IMR-90 (cell line): ENCODE measurements at regions not wholly inside any gene's neighbourhood (a gene's known extent, or its start where the extent isn't known, plus 50 kb on each side); places are given as distances from the start of the nearest gene placed in this dataset.

Source experiments
- ATAC-seq: fragments of 200-7000 bp; cut with Tn5 transposase; 2 replicates; pipeline ENCODE4 v1.9.1; 2020; ENCODE audit warnings: low read depth, mild to moderate bottlenecking, moderate library complexity
- BruUV-seq: library from RNA; stranded (reverse); fragments of 400-500 nt; replicated peaks from 2 replicates; lab custom pipeline; 2021; lab: Mats Ljungman, UMichigan
- CTCF ChIA-PET: fragments of 300-600 bp; formaldehyde crosslinking; extraction: SDS; loops from one replicate; lab custom pipeline; 2021; ENCODE audit warnings: antibody characterized with exemption; lab: Yijun Ruan, JAX
- POLR2A ChIA-PET: fragments of 300-600 bp; sonication (Branson Sonifier 250); formaldehyde crosslinking; loops from one replicate; lab custom pipeline; 2022; ENCODE audit warnings: antibody characterized with exemption; ENCODE audit not compliant: unreplicated experiment; lab: Charles Lee
- DNase-seq: peaks from one replicate; pipeline ENCODE4 v3.0.0; 2013
- H2AFZ ChIP-seq: replicated peaks from 2 replicates; pipeline ENCODE3; 2013; ENCODE audit warnings: low read length, mild to moderate bottlenecking; ENCODE audit not compliant: poor library complexity
- H2AK5ac ChIP-seq: 2 replicates; pipeline ENCODE4 v1.6.1; 2013; ENCODE audit warnings: low read depth, low read length, inconsistent platforms
- H2AK9ac ChIP-seq: replicated peaks from 2 replicates; pipeline ENCODE3; 2013; ENCODE audit warnings: mild to moderate bottlenecking, low read depth, low read length, moderate library complexity; ENCODE audit not compliant: poor library complexity
- H2BK120ac ChIP-seq: 2 replicates; pipeline ENCODE4 v1.6.1; 2013; ENCODE audit warnings: low read depth, low read length, inconsistent platforms
- H2BK15ac ChIP-seq: 3 replicates; pipeline ENCODE4 v1.6.1; 2013; ENCODE audit warnings: low read depth, low read length, inconsistent platforms
- H2BK20ac ChIP-seq: 2 replicates; pipeline ENCODE4 v1.6.1; 2013; ENCODE audit warnings: low read depth, mild to moderate bottlenecking, inconsistent platforms, low read length, moderate library complexity
- H2BK5ac ChIP-seq: 2 replicates; pipeline ENCODE4 v1.6.1; 2013; ENCODE audit warnings: mild to moderate bottlenecking, low read depth, low read length, inconsistent platforms; ENCODE audit not compliant: poor library complexity, severe bottlenecking
- H3K14ac ChIP-seq: replicated peaks from 2 replicates; pipeline ENCODE4 v1.6.1; 2013; ENCODE audit warnings: low read depth, low read length, inconsistent platforms
- H3K18ac ChIP-seq: 2 replicates; pipeline ENCODE4 v1.6.1; 2013; ENCODE audit warnings: low read depth, low read length, control low read depth
- H3K23ac ChIP-seq: 2 replicates; pipeline ENCODE4 v1.6.1; 2013; ENCODE audit warnings: low read depth, low read length, inconsistent platforms
- H3K27ac ChIP-seq: 2 replicates; pipeline ENCODE4 v1.5.1; 2013; ENCODE audit warnings: mild to moderate bottlenecking, control low read depth, low read length; ENCODE audit not compliant: insufficient read depth
- H3K27me3 ChIP-seq: 2 replicates; pipeline ENCODE4 v1.6.1; 2013; ENCODE audit warnings: low read length; ENCODE audit not compliant: control insufficient read depth, insufficient read depth
- H3K36me3 ChIP-seq: 2 replicates; pipeline ENCODE4 v1.6.1; 2013; ENCODE audit warnings: low read length, mixed read lengths; ENCODE audit not compliant: control insufficient read depth, insufficient read depth
- H3K4ac ChIP-seq: 2 replicates; pipeline ENCODE4 v1.6.1; 2013; ENCODE audit warnings: low read depth, low read length, inconsistent platforms
- H3K4me1 ChIP-seq: 2 replicates; pipeline ENCODE4 v1.6.1; 2013; ENCODE audit warnings: low read length, mixed read lengths; ENCODE audit not compliant: control insufficient read depth, insufficient read depth
- H3K4me2 ChIP-seq: 2 replicates; pipeline ENCODE4 v1.6.1; 2013; ENCODE audit warnings: low read depth, mild to moderate bottlenecking, control low read depth, low read length, moderate library complexity
- H3K4me3 ChIP-seq: 2 replicates; pipeline ENCODE4 v1.5.1; 2013; ENCODE audit warnings: low read depth, mild to moderate bottlenecking, control low read depth, low read length, moderate library complexity; ENCODE audit not compliant: insufficient read depth
- H3K56ac ChIP-seq: 2 replicates; pipeline ENCODE4 v1.6.1; 2013; ENCODE audit warnings: low read length, inconsistent platforms; ENCODE audit not compliant: insufficient read depth; ENCODE audit errors: extremely low read depth
- H3K79me1 ChIP-seq, 2 experiments: 2 replicates each; pipeline ENCODE4 v1.6.1; 2013; ENCODE audit warnings: low read length in 2 of 2, inconsistent platforms in 1 of 2, low read depth in 1 of 2
- H3K9ac ChIP-seq: 2 replicates; pipeline ENCODE4 v1.6.1; 2013; ENCODE audit warnings: low read depth, low read length, control low read depth
- H3K9me1 ChIP-seq: 2 replicates; pipeline ENCODE4 v1.6.1; 2013; ENCODE audit warnings: low read length, inconsistent platforms; ENCODE audit not compliant: insufficient read depth
- H3K9me3 ChIP-seq: 2 replicates; pipeline ENCODE4 v1.6.1; 2013; ENCODE audit warnings: low read length; ENCODE audit not compliant: control insufficient read depth, insufficient read depth
- H4K20me1 ChIP-seq: 2 replicates; pipeline ENCODE4 v1.6.1; 2013; ENCODE audit warnings: low read length, inconsistent platforms; ENCODE audit not compliant: insufficient read depth
- H4K5ac ChIP-seq: 2 replicates; pipeline ENCODE4 v1.6.1; 2013; ENCODE audit warnings: mild to moderate bottlenecking, low read depth, low read length, control low read depth
- H4K8ac ChIP-seq, 2 experiments: 2 replicates each; pipeline ENCODE4 v1.6.1; 2013; ENCODE audit warnings: low read depth in 2 of 2, low read length in 2 of 2, control low read depth in 1 of 2, inconsistent platforms in 1 of 2
- H4K91ac ChIP-seq: 2 replicates; pipeline ENCODE4 v1.6.1; 2013; ENCODE audit warnings: low read depth, low read length, inconsistent platforms; ENCODE audit not compliant: insufficient read depth
- BHLHE40 ChIP-seq: fragments of 150-350 bp; IDR thresholded peaks from 2 replicates; pipeline ENCODE4 v1.6.1; 2016; ENCODE audit warnings: mild to moderate bottlenecking, low read depth, low read length
- CHD1 ChIP-seq: IDR thresholded peaks from 2 replicates; pipeline ENCODE4 v1.6.1; 2012; ENCODE audit warnings: low read depth, low read length, improper control_type of control experiment
- CTCF ChIP-seq: conservative IDR thresholded peaks from 2 replicates; pipeline ENCODE4 v1.5.1; 2012; ENCODE audit warnings: mild to moderate bottlenecking, low read depth, low read length, improper control_type of control experiment
- MAFK ChIP-seq: IDR thresholded peaks from 2 replicates; pipeline ENCODE4 v1.6.1; 2012; ENCODE audit warnings: low read depth, low read length, improper control_type of control experiment
- MXI1 ChIP-seq: IDR thresholded peaks from 2 replicates; pipeline ENCODE4 v1.6.1; 2012; ENCODE audit warnings: low read depth, mild to moderate bottlenecking, low read length, moderate library complexity, borderline replicate concordance
- POLR2A ChIP-seq: IDR thresholded peaks from 2 replicates; pipeline ENCODE4 v1.6.1; 2012; ENCODE audit warnings: mild to moderate bottlenecking, low read depth, low read length
- RAD21 ChIP-seq: IDR thresholded peaks from 2 replicates; pipeline ENCODE4 v1.6.1; 2012; ENCODE audit warnings: low read length, improper control_type of control experiment
- SMC3 ChIP-seq: fragments of 150-350 bp; IDR thresholded peaks from 2 replicates; pipeline ENCODE4 v1.6.1; 2016; ENCODE audit warnings: low read depth, mild to moderate bottlenecking, antibody characterized with exemption, low read length, moderate library complexity
- WGBS, 2 experiments: methylation state at CpG; one replicate each; pipeline versions ENCODE4 v1.1.5 to v1.1.7; 2013; ENCODE audit warnings: missing lambda C conversion rate in 2 of 2; ENCODE audit not compliant: insufficient read length in 1 of 2; ENCODE audit errors: extremely low coverage in 2 of 2; 5-methylcytosine and 5-hydroxymethylcytosine counted together
- dilution Hi-C: fragments of 300-500 bp; cut with HindIII; formaldehyde crosslinking; loops from one replicate; pipeline ENCODE4 v1.14.3; 2018; ENCODE audit warnings: low sequenced_read_pairs; ENCODE audit not compliant: unreplicated experiment
- in situ Hi-C: fragments of 300-500 bp; cut with MboI; formaldehyde crosslinking; loops from 3 replicates; pipeline ENCODE4 v1.14.3; 2019; ENCODE audit warnings: low sequenced_read_pairs, inconsistent platforms, mixed read lengths
- intact Hi-C: fragments of 100-400 bp; cut with micrococcal nuclease; formaldehyde crosslinking; loops from 2 replicates; pipeline ENCODE4 v1.10.0; 2022

GRCh38 chr5:8473016-8473415 lies 604.1 kb downstream of the MTRR start:
- Histone ChIP-seq H2BK15ac (no peak overlapping the region), H3K4me2 (no peak overlapping the region), H3K27me3 (no peaks in the 10 kb centered on the region), H3K79me1 (no peaks in the 10 kb centered on the region), H3K14ac (no peak overlapping the region), H2BK5ac (no peak overlapping the region), H2AK9ac (no peak overlapping the region), H3K4me1 (no peaks in the 10 kb centered on the region), H3K18ac (no peak overlapping the region), H3K9me1 (no peaks in the 10 kb centered on the region), H2BK120ac (no peak overlapping the region), H2BK20ac (no peak overlapping the region), H4K20me1 (no peaks in the 10 kb centered on the region), H2AFZ (no peak overlapping the region), H3K27ac (no peak overlapping the region), H3K4me3 (no peak overlapping the region), H3K56ac (no peak overlapping the region), H4K91ac (no peak overlapping the region), H3K4ac (no peak overlapping the region), H3K36me3 (no peaks in the 10 kb centered on the region), H2AK5ac (no peak overlapping the region), H4K8ac (no peak overlapping the region), H4K5ac (no peak overlapping the region), H3K9ac (no peak overlapping the region), H3K9me3 (peaks cover 7% of the 10 kb centered on the region; the same call in 1 of the 2 replicates), H3K23ac (no peak overlapping the region; the same call in 1 of the 2 replicates)
- BruUV-seq: no TSS peak
- ChIA-PET POLR2A (no interaction called here), CTCF (no interaction called here)
- DNase-seq (no peak), ATAC-seq (no peak)
- intact Hi-C loops (no loop called here), dilution Hi-C loops (no loop called here), in situ Hi-C loops (no loop called here)
- TF ChIP-seq MXI1: no peak
- no peak for TF ChIP-seq CHD1
- TF ChIP-seq MAFK: no peak
- no peak for TF ChIP-seq RAD21
- no peak for TF ChIP-seq POLR2A
- no peak for TF ChIP-seq CTCF
- TF ChIP-seq SMC3: no peak
- TF ChIP-seq BHLHE40: no peak
- WGBS, 2 experiments: 20% methylated on average over 1 of the region's 3 CpGs; no CpG with 5 or more reads in 1 of the 2 experiments
